ENCODE measurements at regions not wholly inside any gene's neighbourhood (a gene's known extent, or its start where the extent isn't known, plus 50 kb on each side); places are given as distances from the start of the nearest gene placed in this dataset.

- TF ChIP-seq CTCF (IDR thresholded peaks at IDR 0.05) (no peak), POLR2A (IDR thresholded peaks at IDR 0.05) (no peak)
These were observed 265.2 kb downstream of the TMEM38B start for GRCh38 chr9:105959531-105959930.

Data from heart left ventricle (tissue), 13 donors.